Right hindlimb (tissue), 1 donor: ENCODE measurements at regions not wholly inside any gene's neighbourhood (a gene's known extent, or its start where the extent isn't known, plus 50 kb on each side); places are given as distances from the start of the nearest gene placed in this dataset.
A peak's percentile ranks its signal among the peaks of the same experiment; 100 is the strongest.

ENCODE experiments used
- DNase-seq: peaks from one replicate; pipeline ENCODE4 v3.0.0-alpha.2; 2018

- DNase-seq, result no peak
Observed at GRCh38 chr9:26371236-26371635, 521.4 kb downstream of the CAAP1 start.

- no peak for DNase-seq
Observed at GRCh38 chr9:26369093-26369492, 523.5 kb downstream of the CAAP1 start.

GRCh38 chr9:26368241-26368640 is 524.4 kb downstream of the CAAP1 start:
- DNase-seq, result no peak

- no peak for DNase-seq
Observed at GRCh38 chr9:26361010-26361409, 531.6 kb downstream of the CAAP1 start.

GRCh38 chr9:26358836-26359235 is 533.8 kb downstream of the CAAP1 start:
- DNase-seq, result no peak

- DNase-seq, result no peak
Observed at GRCh38 chr9:26357803-26358344, 534.7 kb downstream of the CAAP1 start.

DNA sequence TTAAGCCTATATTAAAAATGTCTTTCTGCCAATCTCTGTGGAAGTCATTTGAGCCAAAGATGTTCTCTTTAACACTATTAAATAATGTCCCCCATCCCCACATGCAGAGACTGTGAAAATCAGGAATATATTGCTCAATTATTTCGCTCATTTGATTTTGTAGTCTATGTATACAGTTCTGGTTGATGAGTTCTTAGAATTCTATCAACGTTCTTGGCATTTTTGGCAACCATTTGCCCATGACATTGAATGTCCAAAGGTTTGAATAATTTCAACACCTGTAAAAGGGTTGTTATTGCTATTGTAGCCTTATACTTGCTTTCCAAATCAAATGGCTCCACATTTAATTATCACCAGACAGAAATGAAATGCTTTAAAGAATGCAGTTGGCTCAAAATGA is 536.1 kb downstream of the CAAP1 start:
- no peak for DNase-seq

DNA sequence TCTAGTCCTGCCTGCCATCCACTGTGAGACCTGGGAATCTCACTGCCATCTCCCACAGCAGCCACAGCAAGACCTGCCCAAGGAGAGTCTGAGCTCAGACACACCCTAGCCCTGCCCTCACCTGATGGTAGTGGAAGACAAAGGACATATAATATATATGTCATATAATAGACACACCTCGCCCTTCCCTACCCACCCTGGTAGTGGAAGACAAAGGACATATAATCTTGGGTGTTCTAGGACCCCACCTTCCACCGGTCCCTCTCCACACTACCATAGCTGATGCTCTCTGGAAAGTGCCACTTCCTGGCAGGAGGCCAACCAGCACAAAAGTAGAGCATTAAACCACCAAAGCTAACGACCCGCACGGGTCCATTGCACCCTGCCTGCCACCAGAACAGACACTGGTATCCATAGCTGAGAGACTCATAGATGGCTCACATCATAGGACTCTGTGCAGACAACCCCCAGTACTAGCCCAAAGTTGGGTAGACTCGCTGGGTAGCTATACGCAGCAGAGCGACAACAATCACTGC is 545.6 kb downstream of the CAAP1 start:
- DNase-seq, result no peak

DNA sequence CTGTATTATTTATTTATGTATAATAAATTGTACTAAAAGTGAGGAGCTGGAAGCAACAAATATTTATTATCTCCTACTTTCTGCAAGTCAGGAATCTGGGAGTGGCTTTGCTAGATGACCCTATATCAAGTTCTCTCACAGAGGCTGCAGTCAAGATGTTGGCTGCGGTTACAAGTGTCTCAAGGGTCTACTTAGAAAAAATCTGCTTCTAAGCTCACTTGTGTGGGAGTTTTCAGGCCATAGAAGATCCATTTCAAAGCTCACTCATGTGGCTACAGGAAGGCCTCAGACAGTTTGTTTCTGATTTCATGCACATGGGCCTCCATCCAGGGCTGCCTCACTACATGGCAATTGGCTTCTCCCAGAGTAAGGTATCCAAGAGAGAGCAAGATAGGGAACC is 551.1 kb downstream of the CAAP1 start:
- peak; percentile 25 for DNase-seq

DNA sequence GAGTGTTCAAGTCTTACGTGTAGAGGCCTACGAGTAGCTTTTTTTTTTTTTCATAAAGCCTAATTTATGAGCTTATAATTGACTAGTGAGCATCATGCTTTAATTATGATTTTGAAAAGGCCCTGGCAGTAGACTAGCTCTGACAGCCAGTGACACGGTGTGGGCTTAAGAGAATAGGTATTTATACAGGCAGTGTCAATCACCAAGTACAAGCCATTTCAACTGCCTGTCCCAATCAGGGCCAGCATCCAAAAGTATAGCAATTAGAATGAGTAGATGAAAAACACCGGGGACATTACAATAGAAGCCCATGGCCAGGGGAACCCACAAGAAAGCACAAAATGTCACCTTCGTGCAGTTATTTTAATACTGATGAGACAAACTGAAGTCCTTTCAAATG is 552.8 kb downstream of the CAAP1 start:
- no peak for DNase-seq

DNA sequence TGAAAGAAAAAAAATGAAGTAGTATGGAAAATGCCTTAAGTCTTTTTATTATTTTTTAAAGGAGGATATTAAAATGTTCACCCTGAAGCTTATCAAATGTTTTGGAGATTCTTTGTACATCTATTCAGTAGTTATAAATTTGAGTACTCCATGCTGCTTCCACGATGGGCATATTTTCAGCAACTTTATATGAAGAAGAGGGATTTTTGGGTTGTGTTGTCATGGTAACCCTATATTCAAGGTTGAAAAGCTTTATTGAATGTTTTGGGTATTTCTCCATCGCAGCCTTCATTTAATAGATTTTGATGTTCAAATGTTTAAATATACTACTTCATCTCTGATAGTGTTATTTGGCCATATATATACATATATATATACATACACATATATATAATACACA is 557.5 kb downstream of the CAAP1 start:
- no peak for DNase-seq

DNA sequence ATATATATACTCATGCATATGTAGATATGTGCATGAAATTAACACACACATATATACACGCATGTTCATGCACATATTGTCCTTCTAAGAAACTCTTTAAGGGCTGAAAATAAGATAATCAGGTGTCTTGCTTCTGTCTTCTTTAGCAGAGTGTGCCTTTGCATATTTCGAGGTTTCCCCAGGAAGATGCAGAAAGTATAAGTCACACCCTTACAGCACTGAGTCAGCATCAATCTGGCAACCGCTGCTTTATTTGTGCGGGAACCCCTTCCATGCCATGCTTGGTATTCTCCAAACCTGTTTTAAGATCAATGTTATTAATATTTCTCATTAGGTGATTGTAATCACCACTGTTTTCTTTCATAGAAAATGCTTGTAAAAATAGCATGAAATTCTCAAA is 557.9 kb downstream of the CAAP1 start:
- no peak for DNase-seq

GRCh38 chr9:26331223-26331622 is 561.4 kb downstream of the CAAP1 start:
- no peak for DNase-seq

GRCh38 chr9:26329974-26330373 is 562.6 kb downstream of the CAAP1 start:
- DNase-seq, result no peak

DNA sequence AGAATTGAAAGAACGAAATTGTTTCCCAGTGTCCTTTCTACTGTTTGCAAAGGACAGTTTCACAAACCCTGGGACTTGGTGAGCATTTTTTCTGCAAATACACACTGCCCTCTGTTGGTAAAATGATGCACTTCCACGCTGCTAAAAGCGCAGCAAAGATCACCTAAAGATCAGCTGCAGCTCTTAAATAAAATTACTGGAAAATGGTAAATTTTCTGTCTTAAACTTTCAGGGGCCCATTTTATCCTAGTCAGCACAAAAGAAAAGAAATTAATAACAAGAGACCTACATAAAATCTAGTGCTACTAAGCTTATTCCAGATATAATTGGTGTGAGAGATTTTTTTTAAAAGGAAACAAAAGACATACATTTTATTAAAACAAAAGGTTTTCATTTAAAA is 566.0 kb downstream of the CAAP1 start:
- DNase-seq, result peak; percentile 65

DNA sequence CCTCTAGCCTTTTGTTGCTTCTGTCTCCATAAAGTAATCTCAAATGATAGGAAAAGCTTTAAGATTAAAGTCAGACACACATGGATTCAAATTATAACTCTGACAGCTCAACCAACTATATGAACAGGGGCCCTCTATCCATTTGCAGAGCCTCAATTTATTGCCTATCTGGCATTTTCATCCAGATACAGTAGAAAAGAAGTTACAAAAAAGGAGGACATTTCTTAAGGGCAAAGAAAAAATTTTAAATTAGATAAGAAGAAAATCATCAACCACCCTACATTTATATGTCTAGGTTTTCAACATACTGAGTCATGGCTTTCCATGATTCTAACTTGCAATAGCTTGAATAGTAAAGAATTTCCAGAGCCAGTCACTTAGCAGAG is 567.2 kb downstream of the CAAP1 start:
- no peak for DNase-seq

GRCh38 chr9:26324786-26325443 is 567.7 kb downstream of the CAAP1 start:
- DNase-seq, result peak; percentile 21

DNA sequence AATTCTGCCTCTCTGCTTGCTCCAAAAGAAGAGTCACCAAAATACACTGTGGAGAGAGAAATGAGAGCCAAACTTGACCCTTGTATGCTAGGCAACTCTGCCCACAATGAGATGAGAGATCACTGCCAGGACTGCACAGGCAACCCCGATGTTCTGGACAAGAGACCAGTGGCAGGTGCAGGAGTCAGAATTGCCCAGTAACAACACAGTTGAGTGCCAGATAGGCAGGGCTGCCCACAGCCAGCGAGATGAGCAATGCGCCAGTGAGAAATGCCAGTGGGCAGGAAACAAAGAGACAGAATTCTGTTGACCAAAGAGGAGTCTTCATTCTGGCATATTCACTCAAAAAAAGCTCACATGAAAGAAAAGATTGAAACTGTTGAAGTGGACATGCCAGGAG is 570.7 kb downstream of the CAAP1 start:
- no peak for DNase-seq

GRCh38 chr9:26319859-26320258 is 572.7 kb downstream of the CAAP1 start:
- no peak for DNase-seq

DNA sequence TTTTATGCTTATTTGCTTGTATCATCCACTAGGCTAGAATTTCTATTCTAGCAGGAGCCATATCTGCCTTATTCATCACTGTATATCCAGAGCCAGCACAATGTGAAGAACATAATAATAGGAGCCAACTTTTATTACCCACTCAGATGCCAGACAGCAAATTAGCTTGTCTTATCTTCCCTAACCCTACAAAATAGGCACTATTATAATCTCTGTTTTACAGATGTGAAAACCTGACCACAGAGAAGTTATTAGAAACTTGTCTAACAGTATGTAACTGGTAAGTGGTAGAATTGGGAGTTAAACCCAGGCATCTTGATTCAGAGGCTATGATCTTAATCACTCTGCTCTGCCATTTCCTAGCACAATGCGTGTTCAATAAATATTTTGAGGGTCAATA is 579.5 kb downstream of the CAAP1 start:
- DNase-seq, result no peak

DNA sequence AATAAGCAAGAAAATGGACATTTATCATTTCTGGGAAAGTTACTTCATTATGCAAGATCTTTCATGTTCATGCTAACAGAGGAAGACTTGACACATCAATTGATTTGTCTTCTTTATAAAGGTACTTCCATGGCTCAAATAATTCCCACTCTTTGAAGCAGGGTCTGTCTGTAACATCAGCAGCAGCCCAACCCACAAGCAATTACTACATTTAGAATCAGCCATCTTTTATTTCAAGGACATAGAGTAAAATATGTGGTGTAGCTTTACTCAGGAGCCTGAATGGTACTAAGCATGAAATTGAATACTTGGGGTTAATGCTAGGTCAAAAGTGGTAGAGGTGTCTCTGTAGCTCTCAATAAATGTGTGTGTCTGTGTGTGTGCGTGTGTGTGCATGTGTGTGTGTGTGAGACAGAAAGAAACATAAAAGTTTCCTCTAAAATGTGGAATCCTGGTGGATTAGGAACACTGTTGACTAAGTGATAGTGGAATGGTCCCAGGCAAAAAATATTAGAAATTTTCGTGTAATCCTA is 581.1 kb downstream of the CAAP1 start:
- DNase-seq, result no peak

DNA sequence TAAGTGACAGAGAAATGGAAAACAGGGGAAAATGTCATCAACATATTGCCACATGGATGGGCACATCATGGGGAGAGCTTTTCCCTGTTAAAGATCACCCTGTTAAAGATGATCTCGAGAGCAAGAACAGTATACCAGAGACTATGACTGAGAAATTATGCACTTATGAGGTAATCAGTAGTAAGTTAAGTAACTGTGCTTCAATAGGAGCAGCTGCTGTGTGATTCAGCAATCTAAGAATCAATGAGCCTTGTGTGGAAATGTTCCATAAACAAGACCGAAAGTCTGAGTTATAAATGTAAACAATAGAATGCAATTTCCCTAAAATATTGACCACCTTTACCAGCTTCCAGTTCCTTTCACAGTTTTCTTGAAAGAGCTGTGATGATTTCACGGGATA is 582.3 kb downstream of the CAAP1 start:
- DNase-seq, result no peak

DNA sequence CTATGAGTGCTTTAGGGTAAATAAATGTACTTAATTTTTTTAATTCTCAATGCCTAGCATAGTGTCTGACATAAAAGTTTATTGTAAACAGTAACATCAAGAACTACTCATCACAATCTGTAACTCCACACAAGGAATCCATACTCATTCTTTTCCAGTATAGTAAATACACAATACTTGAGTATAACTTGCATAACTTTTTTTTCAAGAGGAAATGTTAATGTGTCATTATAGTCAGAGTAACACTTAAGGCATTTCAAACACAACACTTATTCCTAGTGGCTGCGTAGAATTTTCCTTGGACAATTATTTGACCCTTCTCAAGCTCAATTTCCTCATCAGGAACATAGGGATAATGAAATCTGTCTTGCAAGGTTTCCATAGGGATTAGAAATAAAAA is 584.3 kb downstream of the CAAP1 start:
- DNase-seq, result no peak

- no peak for DNase-seq
Observed at GRCh38 chr9:26301659-26302058, 590.9 kb downstream of the CAAP1 start.

DNA sequence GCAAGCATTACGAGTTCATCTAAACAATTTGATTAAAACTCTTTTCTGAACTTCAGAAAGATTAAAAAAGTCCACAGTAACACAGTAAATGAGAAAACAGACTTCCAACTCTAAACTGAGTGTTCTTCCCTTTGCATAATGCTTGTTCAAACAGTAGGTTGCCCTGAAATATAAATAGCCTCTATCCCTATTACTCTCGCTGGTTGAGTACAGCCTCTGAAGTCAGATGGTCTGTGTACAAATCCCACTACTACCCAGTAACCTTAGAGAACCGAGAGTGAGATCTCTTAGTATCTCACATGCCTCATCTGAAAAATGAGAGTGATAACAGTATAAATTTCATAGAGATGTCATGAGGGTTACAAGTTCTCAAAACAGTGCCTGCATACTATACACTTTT is 591.6 kb downstream of the CAAP1 start:
- DNase-seq, result no peak
